MM.1S (cell line): ENCODE measurements at regions not wholly inside any gene's neighbourhood (a gene's known extent, or its start where the extent isn't known, plus 50 kb on each side); places are given as distances from the start of the nearest gene placed in this dataset.

ENCODE experiments used
- DNase-seq: peaks from one replicate; pipeline ENCODE4 v3.0.0-alpha.2; 2015
- H2AFZ ChIP-seq: fragments of 300-600 bp; sonication (generic); 2 replicates; pipeline ENCODE4 v1.6.0; 2016; ENCODE audit warnings: antibody characterized with exemption, low read length
- H3F3A ChIP-seq: fragments of 300-600 bp; sonication (generic); 2 replicates; pipeline ENCODE4 v1.6.1; 2016; ENCODE audit warnings: mild to moderate bottlenecking, antibody characterized with exemption, low read length, moderate library complexity, mixed read lengths; ENCODE audit not compliant: insufficient read depth
- H3K27ac ChIP-seq: fragments of 300-600 bp; sonication (generic); 2 replicates; pipeline ENCODE4 v1.5.1; 2016; ENCODE audit warnings: mild to moderate bottlenecking, low read length
- H3K27me3 ChIP-seq: fragments of 300-600 bp; sonication (generic); replicated peaks from 2 replicates; pipeline ENCODE4 v1.6.0; 2016; ENCODE audit warnings: low read length; ENCODE audit not compliant: insufficient read depth
- H3K36me3 ChIP-seq: fragments of 300-600 bp; sonication (generic); replicated peaks from 2 replicates; pipeline ENCODE4 v1.6.1; 2016; ENCODE audit warnings: mild to moderate bottlenecking, low read length, mixed read lengths; ENCODE audit not compliant: insufficient read depth
- H3K4me1 ChIP-seq: fragments of 300-600 bp; sonication (generic); 2 replicates; pipeline ENCODE4 v1.6.1; 2016; ENCODE audit warnings: low read length, mixed read lengths
- H3K4me2 ChIP-seq: fragments of 300-600 bp; sonication (generic); 2 replicates; pipeline ENCODE4 v1.6.0; 2016; ENCODE audit warnings: low read depth, low read length
- H3K4me3 ChIP-seq: fragments of 300-600 bp; sonication (generic); 2 replicates; pipeline ENCODE4 v1.5.1; 2016; ENCODE audit warnings: low read length, mixed read lengths
- H3K79me2 ChIP-seq: fragments of 300-600 bp; sonication (generic); 2 replicates; pipeline ENCODE4 v1.6.1; 2016; ENCODE audit warnings: mixed run types, low read length, mixed read lengths
- H3K9ac ChIP-seq: fragments of 300-600 bp; sonication (generic); 2 replicates; pipeline ENCODE4 v1.6.1; 2016; ENCODE audit warnings: low read length, mixed read lengths
- H3K9me2 ChIP-seq: fragments of 300-600 bp; sonication (generic); replicated peaks from 2 replicates; pipeline ENCODE4 v1.6.1; 2016; ENCODE audit warnings: mild to moderate bottlenecking, low read length, mixed read lengths; ENCODE audit not compliant: insufficient read depth
- H3K9me3 ChIP-seq: fragments of 300-600 bp; sonication (generic); replicated peaks from 2 replicates; pipeline ENCODE4 v1.6.1; 2016; ENCODE audit warnings: mild to moderate bottlenecking, low read length, mixed read lengths; ENCODE audit not compliant: insufficient read depth
- H4K20me1 ChIP-seq: fragments of 300-600 bp; sonication (generic); 2 replicates; pipeline ENCODE4 v1.6.1; 2016; ENCODE audit warnings: mild to moderate bottlenecking, low read length, moderate library complexity, mixed read lengths; ENCODE audit not compliant: insufficient read depth
- EZH2 ChIP-seq: fragments of 300-600 bp; sonication (generic); optimal IDR thresholded peaks from 2 replicates; pipeline ENCODE3; 2017; ENCODE audit warnings: low read depth, mild to moderate bottlenecking, antibody characterized with exemption, low read length, mixed read lengths
- EZH2phosphoT487 ChIP-seq: fragments of 300-600 bp; sonication (generic); IDR thresholded peaks from 2 replicates; pipeline ENCODE4 v1.6.1; 2018; ENCODE audit warnings: antibody characterized with exemption, low read length
- TF ChIP-seq, protein P1 (sequence below): fragments of 300-600 bp; sonication (generic); IDR thresholded peaks from 2 replicates; pipeline ENCODE4 v1.5.1; 2016; ENCODE audit warnings: antibody characterized with exemption, low read length, mixed read lengths

DNA sequence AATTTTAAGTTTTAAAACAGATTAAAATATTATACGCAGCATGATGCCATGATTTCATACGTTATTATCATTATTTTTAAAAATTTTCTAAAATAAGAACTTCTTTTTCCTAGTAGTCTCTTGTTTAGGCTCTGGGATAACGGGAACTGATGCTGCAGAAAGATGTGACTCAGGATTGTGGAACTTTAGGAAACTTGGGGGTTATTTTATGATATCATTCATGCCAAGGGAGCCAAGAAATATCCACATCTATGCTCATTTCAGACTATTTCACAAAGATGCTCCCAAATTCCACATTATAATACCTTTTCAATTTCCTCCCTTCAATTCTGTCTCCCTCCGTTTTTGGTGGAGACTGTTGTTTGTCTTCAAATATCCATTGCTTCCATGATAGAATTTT lies 236.4 kb downstream of the HS3ST3A1 start:
- Histone ChIP-seq H3F3A (no peaks in the 10 kb centered on the region), H3K4me3 (no peak overlapping the region), H3K9ac (no peak overlapping the region), H3K27ac (no peak overlapping the region), H4K20me1 (no peaks in the 10 kb centered on the region), H3K27me3 (no peaks in the 10 kb centered on the region), H3K4me1 (no peaks in the 10 kb centered on the region), H3K9me3 (no peaks in the 10 kb centered on the region; the same call in 1 of the 2 replicates), H3K9me2 (no peaks in the 10 kb centered on the region), H2AFZ (no peak overlapping the region), H3K36me3 (no peaks in the 10 kb centered on the region), H3K79me2 (no peaks in the 10 kb centered on the region), H3K4me2 (no peak overlapping the region)
- TF ChIP-seq EZH2 (no peak), EZH2phosphoT487 (no peak)
- TF ChIP-seq, protein P1, sequence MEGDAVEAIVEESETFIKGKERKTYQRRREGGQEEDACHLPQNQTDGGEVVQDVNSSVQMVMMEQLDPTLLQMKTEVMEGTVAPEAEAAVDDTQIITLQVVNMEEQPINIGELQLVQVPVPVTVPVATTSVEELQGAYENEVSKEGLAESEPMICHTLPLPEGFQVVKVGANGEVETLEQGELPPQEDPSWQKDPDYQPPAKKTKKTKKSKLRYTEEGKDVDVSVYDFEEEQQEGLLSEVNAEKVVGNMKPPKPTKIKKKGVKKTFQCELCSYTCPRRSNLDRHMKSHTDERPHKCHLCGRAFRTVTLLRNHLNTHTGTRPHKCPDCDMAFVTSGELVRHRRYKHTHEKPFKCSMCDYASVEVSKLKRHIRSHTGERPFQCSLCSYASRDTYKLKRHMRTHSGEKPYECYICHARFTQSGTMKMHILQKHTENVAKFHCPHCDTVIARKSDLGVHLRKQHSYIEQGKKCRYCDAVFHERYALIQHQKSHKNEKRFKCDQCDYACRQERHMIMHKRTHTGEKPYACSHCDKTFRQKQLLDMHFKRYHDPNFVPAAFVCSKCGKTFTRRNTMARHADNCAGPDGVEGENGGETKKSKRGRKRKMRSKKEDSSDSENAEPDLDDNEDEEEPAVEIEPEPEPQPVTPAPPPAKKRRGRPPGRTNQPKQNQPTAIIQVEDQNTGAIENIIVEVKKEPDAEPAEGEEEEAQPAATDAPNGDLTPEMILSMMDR = no peak
- no peak for DNase-seq

DNA sequence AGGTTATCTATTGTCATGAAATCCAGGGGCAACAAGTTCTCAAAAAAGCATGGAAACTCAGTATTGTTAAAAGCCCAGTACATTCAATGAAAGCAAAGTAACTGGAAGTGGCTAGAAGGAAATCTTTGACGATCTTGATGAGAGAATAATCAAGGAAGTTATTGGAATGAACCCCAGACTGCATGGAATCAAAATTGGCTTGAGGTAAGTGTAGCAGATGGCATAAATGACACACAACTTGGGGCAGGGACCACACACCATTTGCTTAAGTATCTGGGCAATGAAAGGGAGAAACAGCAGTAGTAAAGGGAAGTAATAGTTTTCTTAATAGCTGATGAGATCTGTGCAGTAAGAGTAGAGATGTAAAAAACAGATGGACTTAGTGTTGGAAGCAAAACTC lies 238.0 kb downstream of the HS3ST3A1 start:
- Histone ChIP-seq H2AFZ (no peak overlapping the region), H3K4me2 (no peak overlapping the region)

GRCh38 chr17:13362341-13363122 lies 239.2 kb downstream of the HS3ST3A1 start:
- no peaks in the 10 kb centered on the region for H4K20me1 ChIP-seq
- H3K4me3 ChIP-seq = no peak overlapping the region
- no peak for TF ChIP-seq EZH2
- TF ChIP-seq EZH2phosphoT487 = no peak
- TF ChIP-seq, protein P1 = no peak
- no peaks in the 10 kb centered on the region for H3K9me2 ChIP-seq
- H3K9ac ChIP-seq = no peak overlapping the region
- H3K79me2 ChIP-seq = no peaks in the 10 kb centered on the region
- H3K36me3 ChIP-seq = no peaks in the 10 kb centered on the region
- H3K4me1 ChIP-seq = no peaks in the 10 kb centered on the region
- H3K27ac ChIP-seq = no peak overlapping the region
- H3K9me3 ChIP-seq = no peaks in the 10 kb centered on the region; the same call in 1 of the 2 replicates
- DNase-seq = no peak
- no peaks in the 10 kb centered on the region for H3K27me3 ChIP-seq
- H3F3A ChIP-seq = no peaks in the 10 kb centered on the region
- H2AFZ ChIP-seq = no peak overlapping the region
- H3K4me2 ChIP-seq = no peak overlapping the region

More for the DNA sequence above, 238.0 kb downstream of the HS3ST3A1 start:
- H3K4me1 ChIP-seq = no peaks in the 10 kb centered on the region
- no peak for DNase-seq
- TF ChIP-seq, protein P1 = no peak
- TF ChIP-seq EZH2phosphoT487 (no peak), EZH2 (no peak)
- H3K4me3 ChIP-seq = no peak overlapping the region
- H3K79me2 ChIP-seq = no peaks in the 10 kb centered on the region
- no peaks in the 10 kb centered on the region for H3F3A ChIP-seq
- no peaks in the 10 kb centered on the region; the same call in 1 of the 2 replicates for H3K9me3 ChIP-seq
- H3K27me3 ChIP-seq = no peaks in the 10 kb centered on the region
- no peaks in the 10 kb centered on the region for H4K20me1 ChIP-seq
- no peak overlapping the region for H3K9ac ChIP-seq
- no peaks in the 10 kb centered on the region for H3K36me3 ChIP-seq
- H3K27ac ChIP-seq = no peak overlapping the region
- H3K9me2 ChIP-seq = no peaks in the 10 kb centered on the region
